Epithelial cell of esophagus (primary cell): ENCODE measurements at regions not wholly inside any gene's neighbourhood (a gene's known extent, or its start where the extent isn't known, plus 50 kb on each side); places are given as distances from the start of the nearest gene placed in this dataset.
"Not testable (repeated sequence)": the region's sequence is repeated elsewhere in the genome, so short reads cannot be mapped to it uniquely, and the experiment has no call there.

Experiments used
- DNase-seq: peaks from one replicate; pipeline ENCODE4 v3.0.0; 2010; ENCODE audit warnings: low read depth
- H3K4me3 ChIP-seq: 2 replicates; pipeline ENCODE4 v1.5.1; 2011; ENCODE audit warnings: mild to moderate bottlenecking, low read length, control low read depth
- CTCF ChIP-seq: IDR thresholded peaks from 2 replicates; pipeline ENCODE4 v1.5.1; 2011; ENCODE audit warnings: low read depth, mild to moderate bottlenecking, low read length, control low read depth, inconsistent platforms; ENCODE audit not compliant: insufficient read depth; ENCODE audit errors: missing control alignments

- H3K4me3 ChIP-seq, DNase-seq: not testable (repeated sequence)
Measured at GRCh38 chr15:21357056-21357455, 83.2 kb downstream of the POTEB3 start.

GRCh38 chr15:21355944-21356343 is 84.4 kb downstream of the POTEB3 start:
- DNase-seq, H3K4me3 ChIP-seq: not testable (repeated sequence)

DNA sequence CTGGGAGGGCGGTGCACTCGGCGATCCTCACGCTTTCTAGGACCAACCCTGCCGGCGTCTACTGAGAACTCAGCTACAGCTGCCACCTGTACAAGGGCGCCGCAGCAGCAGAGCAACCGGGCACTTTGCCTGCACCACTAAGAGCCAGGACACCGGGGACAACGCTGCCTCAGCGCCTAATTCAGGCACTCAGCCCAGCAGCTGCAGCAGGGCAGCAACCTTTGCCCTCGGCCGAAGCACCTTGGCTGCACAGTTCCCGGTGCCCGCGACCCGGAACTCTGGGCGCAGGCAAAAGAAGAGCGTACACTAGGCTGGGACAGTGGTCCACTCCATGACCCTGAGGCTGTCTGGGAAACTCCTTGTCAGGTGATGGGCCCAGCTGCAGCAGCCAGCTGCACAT is 85.7 kb downstream of the POTEB3 start:
- not testable (repeated sequence) for DNase-seq, H3K4me3 ChIP-seq

- DNase-seq, H3K4me3 ChIP-seq: not testable (repeated sequence)
Measured at GRCh38 chr15:21352670-21353318, 87.5 kb downstream of the POTEB3 start.

- peak; percentile 0 for DNase-seq
Measured at GRCh38 chr15:21344960-21345359, 95.3 kb downstream of the POTEB3 start.

GRCh38 chr15:21344500-21344899 is 95.8 kb downstream of the POTEB3 start:
- not testable (repeated sequence) for DNase-seq, H3K4me3 ChIP-seq

More at GRCh38 chr15:21344960-21345359, 95.3 kb downstream of the POTEB3 start:
- H3K4me3 ChIP-seq = not testable (repeated sequence)

DNA sequence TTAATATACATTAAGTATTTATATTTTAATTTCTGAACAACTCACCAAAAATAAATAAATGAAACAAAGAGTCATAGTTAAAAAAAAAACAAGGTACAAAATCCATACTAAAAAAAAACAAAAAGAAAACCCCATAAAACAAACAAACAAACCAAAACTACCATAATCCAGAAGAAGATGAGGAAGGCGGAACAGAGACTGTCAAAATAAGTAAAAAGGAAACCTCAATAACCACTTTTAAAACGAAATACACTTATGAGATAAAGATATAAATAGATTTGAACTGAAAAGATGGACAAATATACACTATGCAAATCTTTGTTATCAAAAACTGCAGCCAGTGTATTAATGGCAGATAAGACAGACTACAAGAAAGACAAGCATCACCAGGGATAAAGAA is 103.3 kb downstream of the POTEB3 start:
- not testable (repeated sequence) for H3K4me3 ChIP-seq, DNase-seq

DNA sequence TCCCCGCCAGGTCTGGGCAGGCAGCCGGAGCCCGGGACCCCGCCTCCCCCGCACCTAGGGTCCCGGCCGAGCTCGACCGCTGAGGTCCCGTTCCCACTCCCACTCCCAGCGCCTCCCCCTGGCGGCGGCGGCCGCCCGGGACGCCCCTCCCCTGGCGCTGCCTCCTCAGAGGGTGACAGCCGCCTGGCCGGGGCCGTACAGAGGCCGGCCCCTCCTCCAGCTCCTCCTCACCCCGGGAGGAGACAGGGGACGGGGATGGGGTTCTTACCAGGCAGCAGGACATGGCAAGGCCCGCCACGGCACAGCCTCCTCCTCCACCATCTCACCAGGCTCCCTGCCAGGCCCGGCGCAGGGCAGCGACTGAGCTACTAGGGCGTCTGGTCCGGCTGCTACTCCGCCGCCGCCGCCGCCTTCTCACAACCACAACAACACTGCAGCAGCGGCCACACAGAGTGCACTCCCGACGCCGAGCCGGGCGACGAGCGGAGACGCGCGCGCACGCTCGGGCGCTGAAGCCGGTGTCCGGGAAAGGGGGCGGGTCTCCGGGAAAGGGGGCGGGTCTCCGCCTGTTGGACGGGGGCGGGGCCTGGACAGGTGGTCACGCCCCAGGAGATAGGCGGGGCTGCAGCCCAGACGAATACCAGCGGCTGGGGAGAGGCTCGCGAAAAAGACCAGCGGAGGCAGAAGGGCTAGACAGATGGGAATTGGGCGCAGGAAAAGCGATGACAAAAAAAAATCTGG is 115.4 kb downstream of the POTEB3 start:
- DNase-seq, H3K4me3 ChIP-seq: not testable (repeated sequence)

DNA sequence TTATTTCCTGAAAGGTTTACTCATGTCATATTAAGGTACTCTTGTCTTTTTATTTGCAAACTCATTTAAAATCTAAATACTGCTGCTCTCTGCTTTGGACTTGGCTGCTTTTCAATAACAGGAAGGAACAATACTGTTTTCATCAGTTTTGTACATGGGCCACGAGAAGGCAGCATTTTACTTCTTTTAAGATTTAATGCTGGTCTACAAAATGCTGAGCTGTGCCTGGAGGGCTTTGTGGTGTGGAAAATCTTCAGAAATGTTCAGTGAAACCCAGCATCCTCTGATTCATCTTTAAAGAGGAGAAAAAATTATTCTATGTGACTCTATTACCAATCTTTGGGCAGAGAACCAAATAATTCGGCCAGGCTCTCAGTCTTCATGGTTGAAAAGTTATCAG is 155.9 kb downstream of the POTEB3 start:
- H3K4me3 ChIP-seq, DNase-seq: not testable (repeated sequence)

- not testable (repeated sequence) for DNase-seq, H3K4me3 ChIP-seq
Measured at GRCh38 chr15:21283210-21283609, 157.1 kb downstream of the POTEB3 start.

DNA sequence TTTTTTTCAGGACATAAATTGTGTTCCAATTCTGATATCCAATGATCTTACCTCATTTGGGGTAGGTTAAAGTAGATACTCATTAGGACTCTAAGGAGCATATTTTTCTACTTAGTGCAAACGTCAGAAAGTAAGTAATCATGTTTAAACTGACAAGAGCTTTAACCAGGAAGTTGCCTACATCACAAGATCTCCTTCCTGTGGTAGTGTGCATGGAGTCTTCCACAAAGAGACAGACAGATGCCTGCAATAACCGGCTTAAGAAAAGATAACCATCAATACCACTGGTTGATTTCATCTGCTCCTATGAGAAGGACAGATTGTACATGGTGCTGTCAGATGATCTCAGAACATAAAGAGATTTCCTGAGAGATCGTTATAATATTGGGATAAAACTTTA is 160.0 kb downstream of the POTEB3 start:
- not testable (repeated sequence) for DNase-seq, H3K4me3 ChIP-seq

DNA sequence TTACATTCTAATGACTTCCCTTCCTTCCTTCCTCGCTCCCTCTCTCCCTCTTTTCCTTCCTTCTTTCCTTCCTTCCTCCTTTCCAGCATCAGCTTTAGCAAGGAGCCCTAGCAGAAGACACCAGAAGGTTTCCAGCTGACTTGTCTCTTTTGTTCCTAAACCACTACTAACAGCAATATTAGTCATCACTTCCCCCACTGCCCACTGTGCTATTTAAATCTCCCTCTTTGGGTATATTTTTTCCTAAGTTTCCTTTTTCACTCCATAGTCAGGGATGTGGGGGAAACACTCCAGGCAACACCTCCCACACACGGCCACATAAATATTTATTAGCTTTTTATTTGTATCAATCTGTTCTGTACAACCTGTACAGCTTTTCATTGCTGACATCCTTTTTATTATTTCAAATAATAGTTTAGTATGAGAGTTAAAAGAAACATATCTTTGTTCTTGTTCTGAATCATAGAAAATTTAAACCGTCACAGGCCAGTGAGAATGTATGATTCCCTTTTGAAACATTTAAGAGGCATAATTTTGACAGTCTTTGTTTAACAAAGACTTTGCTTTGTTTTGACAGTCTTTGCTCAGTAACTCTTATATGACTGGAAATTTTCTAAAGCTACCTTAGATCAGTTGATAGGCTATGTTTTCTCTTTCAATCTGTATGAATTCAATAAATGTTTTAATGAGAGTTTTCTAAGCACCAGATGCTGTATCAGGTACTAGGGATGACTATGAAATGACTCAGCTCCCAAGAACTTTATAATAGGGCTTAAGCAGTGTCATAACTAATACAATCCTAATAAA is 167.9 kb downstream of the POTEB3 start:
- not testable (repeated sequence) for H3K4me3 ChIP-seq
- DNase-seq = peak; percentile 38

DNA sequence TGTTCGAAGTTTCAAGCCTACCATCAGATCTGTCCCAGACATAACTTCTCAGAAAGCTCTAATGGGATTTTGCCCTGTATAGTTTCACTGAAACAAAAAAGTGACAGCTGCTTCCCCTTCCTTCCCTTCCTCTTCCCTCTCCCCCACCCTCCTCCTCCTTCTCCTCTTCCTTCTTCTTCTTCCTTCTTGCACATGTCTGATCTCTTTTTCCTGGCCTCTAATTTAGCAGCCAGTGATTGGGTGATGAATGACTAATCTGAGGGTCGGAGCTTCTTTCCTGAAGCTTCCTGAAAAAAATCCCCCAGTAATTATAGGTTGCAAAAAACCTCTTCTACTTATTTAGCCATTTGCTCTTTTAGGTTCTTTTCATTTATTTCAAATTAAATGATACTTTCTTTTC is 168.7 kb downstream of the POTEB3 start:
- no peak for TF ChIP-seq CTCF
- no peak for DNase-seq
- H3K4me3 ChIP-seq = no peak overlapping the region
